Fibroblast of lung (primary cell): ENCODE measurements at regions not wholly inside any gene's neighbourhood (a gene's known extent, or its start where the extent isn't known, plus 50 kb on each side); places are given as distances from the start of the nearest gene placed in this dataset.
"Not testable (repeated sequence)": the region's sequence is repeated elsewhere in the genome, so short reads cannot be mapped to it uniquely, and the experiment has no call there.

ENCODE experiments used
- CTCF ChIP-seq, 2 donors: IDR thresholded peaks in 1 of 2; conservative IDR thresholded peaks in 1 of 2; 1 replicate in 1 of 2; 2 replicates in 1 of 2; pipeline ENCODE4 v1.5.1; 2011 to 2012; ENCODE audit warnings: low read length in 2 of 2, control low read depth in 1 of 2, inconsistent platforms in 1 of 2, low read depth in 1 of 2, mild to moderate bottlenecking in 1 of 2
- EZH2 ChIP-seq: IDR thresholded peaks from 2 replicates; pipeline ENCODE4 v1.5.1; 2012; ENCODE audit warnings: low read length, control low read depth, mild to moderate bottlenecking; ENCODE audit errors: missing control alignments

GRCh38 chr17:64724246-64724645 is 62.1 kb upstream of the SMURF2 start:
- not testable (repeated sequence) for TF ChIP-seq CTCF (conservative IDR thresholded peaks at IDR 0.05 in 1 of 2, IDR thresholded peaks at IDR 0.05 in 1 of 2; ENCODE audit: low read depth in 1 of 2, low read length in 2 of 2); EZH2
